GM23338 (cell line): ENCODE measurements at regions not wholly inside any gene's neighbourhood (a gene's known extent, or its start where the extent isn't known, plus 50 kb on each side); places are given as distances from the start of the nearest gene placed in this dataset.

Source experiments
- ATAC-seq: fragments of 200-7000 bp; cut with Tn5 transposase; 3 replicates; pipeline ENCODE4 v1.9.1; 2020
- DNase-seq: peaks from one replicate; pipeline ENCODE4 v3.0.0-alpha.2; 2015; ENCODE audit warnings: low spot score
- H2AFZ ChIP-seq: fragments of 200-600 bp; sonication (generic); 2 replicates; pipeline ENCODE4 v1.8.0; 2016; ENCODE audit warnings: antibody characterized with exemption, mild to moderate bottlenecking, moderate library complexity
- H3F3A ChIP-seq: fragments of 200-600 bp; sonication (generic); replicated peaks from 2 replicates; pipeline ENCODE4 v1.8.0; 2017; ENCODE audit warnings: antibody characterized with exemption, mixed run types, low read depth
- H3K27ac ChIP-seq: fragments of 200-600 bp; sonication (generic); 2 replicates; pipeline ENCODE4 v1.6.1; 2016; ENCODE audit warnings: low read depth
- H3K27me3 ChIP-seq: fragments of 200-600 bp; sonication (generic); 2 replicates; pipeline ENCODE4 v1.8.0; 2016; ENCODE audit warnings: mild to moderate bottlenecking, mixed run types, moderate library complexity; ENCODE audit not compliant: insufficient read depth
- H3K36me3 ChIP-seq: fragments of 200-600 bp; sonication (generic); 2 replicates; pipeline ENCODE4 v1.8.0; 2016; ENCODE audit warnings: mild to moderate bottlenecking; ENCODE audit not compliant: insufficient read depth
- H3K4me1 ChIP-seq: fragments of 200-600 bp; sonication (generic); 2 replicates; pipeline ENCODE4 v1.8.0; 2016; ENCODE audit warnings: mild to moderate bottlenecking, moderate library complexity; ENCODE audit not compliant: insufficient read depth
- H3K4me2 ChIP-seq: fragments of 200-600 bp; sonication (generic); 2 replicates; pipeline ENCODE4 v1.7.1; 2017; ENCODE audit warnings: mixed run types
- H3K4me3 ChIP-seq: fragments of 200-600 bp; sonication (generic); 2 replicates; pipeline ENCODE4 v1.6.1; 2016; ENCODE audit warnings: mixed run types
- H3K79me2 ChIP-seq: fragments of 200-600 bp; sonication (generic); replicated peaks from 2 replicates; pipeline ENCODE4 v1.8.0; 2017; ENCODE audit warnings: mild to moderate bottlenecking; ENCODE audit not compliant: insufficient read depth
- H3K9me2 ChIP-seq: fragments of 200-600 bp; sonication (generic); 2 replicates; pipeline ENCODE4 v1.8.0; 2017; ENCODE audit not compliant: insufficient read depth
- H4K20me1 ChIP-seq: fragments of 200-600 bp; sonication (generic); replicated peaks from 2 replicates; pipeline ENCODE4 v1.8.0; 2017; ENCODE audit warnings: mild to moderate bottlenecking; ENCODE audit not compliant: insufficient read depth
- H3K27ac Mint-ChIP-seq: 2 replicates; pipeline ENCODE4 v1.8.0; 2020; ENCODE audit warnings: inconsistent platforms, mild to moderate bottlenecking, moderate library complexity, mixed read lengths
- H3K27me3 Mint-ChIP-seq: 3 replicates; pipeline ENCODE4 v1.8.0; 2022; ENCODE audit warnings: low read depth, mild to moderate bottlenecking, moderate library complexity, mixed read lengths, inconsistent platforms; ENCODE audit not compliant: insufficient read depth, poor library complexity
- H3K36me3 Mint-ChIP-seq: 3 replicates; pipeline ENCODE4 v1.8.0; 2021; ENCODE audit warnings: low read depth, mild to moderate bottlenecking, inconsistent platforms, moderate library complexity, mixed read lengths
- H3K4me1 Mint-ChIP-seq: 3 replicates; pipeline ENCODE4 v1.8.0; 2020; ENCODE audit warnings: mild to moderate bottlenecking, inconsistent platforms, mixed read lengths
- H3K4me3 Mint-ChIP-seq: 3 replicates; pipeline ENCODE4 v1.8.0; 2021; ENCODE audit warnings: moderate library complexity, mild to moderate bottlenecking, inconsistent platforms, mixed read lengths
- H3K9me3 Mint-ChIP-seq: 3 replicates; pipeline ENCODE4 v1.8.0; 2020; ENCODE audit warnings: moderate library complexity, mild to moderate bottlenecking, inconsistent platforms, mixed read lengths
- CREB1 ChIP-seq: fragments of 250-450 bp; sonication (Bioruptor Pico); IDR thresholded peaks from 2 replicates; pipeline ENCODE4 v1.5.0; 2020; ENCODE audit warnings: low read depth, mild to moderate bottlenecking, moderate library complexity
- CTCF ChIP-seq, 2 experiments: fragments of 200-600 bp in 1 of 2; sonication (generic) in 1 of 2; conservative IDR thresholded peaks; 2 replicates each; pipeline versions ENCODE4 v1.5.1 to v1.6.1; 2016 to 2017; ENCODE audit warnings: antibody characterized with exemption in 2 of 2, low read depth in 2 of 2, mild to moderate bottlenecking in 2 of 2, moderate library complexity in 1 of 2
- EZH2 ChIP-seq: fragments of 200-600 bp; sonication (generic); IDR thresholded peaks from one replicate; pipeline ENCODE4 v1.8.0; 2017; ENCODE audit warnings: antibody characterized with exemption, mild to moderate bottlenecking, low read depth; ENCODE audit not compliant: unreplicated experiment
- EZH2phosphoT487 ChIP-seq: fragments of 200-600 bp; sonication (generic); IDR thresholded peaks from one replicate; pipeline ENCODE4 v1.8.1; 2018; ENCODE audit warnings: antibody characterized with exemption; ENCODE audit not compliant: unreplicated experiment
- JUNB ChIP-seq: IDR thresholded peaks from one replicate; pipeline ENCODE4 v1.6.1; 2016; ENCODE audit warnings: antibody characterized with exemption; ENCODE audit not compliant: unreplicated experiment
- NANOG ChIP-seq: IDR thresholded peaks from 2 replicates; pipeline ENCODE4 v1.6.1; 2016; ENCODE audit warnings: antibody characterized with exemption, borderline replicate concordance
- POLR2AphosphoS5 ChIP-seq: IDR thresholded peaks from 2 replicates; pipeline ENCODE4 v1.6.1; 2016; ENCODE audit warnings: antibody characterized with exemption, low read depth
- STAT1 ChIP-seq: IDR thresholded peaks from one replicate; pipeline ENCODE4 v1.6.1; 2016; ENCODE audit warnings: antibody characterized with exemption; ENCODE audit not compliant: unreplicated experiment
- ZNF114 ChIP-seq: fragments of 250-450 bp; sonication (Bioruptor Pico); IDR thresholded peaks from 2 replicates; pipeline ENCODE4 v1.5.0; 2020; ENCODE audit warnings: mild to moderate bottlenecking, moderate library complexity
- ZNF331 ChIP-seq: fragments of 250-450 bp; sonication (Bioruptor Pico); IDR thresholded peaks from 2 replicates; pipeline ENCODE4 v1.5.0; 2020; ENCODE audit warnings: low read depth, mild to moderate bottlenecking, moderate library complexity
- ZNF462 ChIP-seq: fragments of 250-450 bp; sonication (Bioruptor Pico); IDR thresholded peaks from 2 replicates; pipeline ENCODE4 v1.5.0; 2020; ENCODE audit warnings: mild to moderate bottlenecking, moderate library complexity
- TF ChIP-seq, protein P1 (sequence below): IDR thresholded peaks from one replicate; pipeline ENCODE4 v1.6.1; 2018; ENCODE audit warnings: antibody characterized with exemption; ENCODE audit not compliant: unreplicated experiment

GRCh38 chr18:30730915-30731314, 311.6 kb downstream of the DSC3 start:
- ATAC-seq (no peak), DNase-seq (peak; percentile 4)
- Histone ChIP-seq H4K20me1 (no peaks in the 10 kb centered on the region), H3K27me3 (no peaks in the 10 kb centered on the region), H3K4me1 (no peaks in the 10 kb centered on the region), H3K9me2 (peaks cover 6% of the 10 kb centered on the region; the same call in 1 of the 2 replicates), H3K79me2 (no peaks in the 10 kb centered on the region), H3K4me3 (no peak overlapping the region), H3K4me2 (no peak overlapping the region), H3F3A (no peaks in the 10 kb centered on the region), H3K27ac (no peak overlapping the region), H2AFZ (0 out of 2 replicates have a peak overlapping the region, but pooled peaks have one; percentile 23), H3K36me3 (no peaks in the 10 kb centered on the region; the same call in 1 of the 2 replicates)
- Mint-ChIP-seq H3K27me3 (no peaks in the 10 kb centered on the region), H3K9me3 (peaks cover 18% of the 10 kb centered on the region), H3K36me3 (peaks cover 19% of the 10 kb centered on the region; the same call in 2 of the 3 replicates), H3K4me1 (no peaks in the 10 kb centered on the region), H3K27ac (no peak overlapping the region), H3K4me3 (no peak overlapping the region)
- TF ChIP-seq CREB1 (CRISPR knock-in tag) (no peak), POLR2AphosphoS5 (no peak), EZH2 (no peak), ZNF331 (CRISPR knock-in tag) (no peak), ZNF462 (CRISPR knock-in tag) (no peak), NANOG (no peak), EZH2phosphoT487 (no peak), CTCF (conservative IDR thresholded peaks at IDR 0.05; ENCODE audit: low read depth in 2 of 2) (no peak), JUNB (no peak), STAT1 (no peak), ZNF114 (CRISPR knock-in tag) (no peak)
- TF ChIP-seq, protein P1, sequence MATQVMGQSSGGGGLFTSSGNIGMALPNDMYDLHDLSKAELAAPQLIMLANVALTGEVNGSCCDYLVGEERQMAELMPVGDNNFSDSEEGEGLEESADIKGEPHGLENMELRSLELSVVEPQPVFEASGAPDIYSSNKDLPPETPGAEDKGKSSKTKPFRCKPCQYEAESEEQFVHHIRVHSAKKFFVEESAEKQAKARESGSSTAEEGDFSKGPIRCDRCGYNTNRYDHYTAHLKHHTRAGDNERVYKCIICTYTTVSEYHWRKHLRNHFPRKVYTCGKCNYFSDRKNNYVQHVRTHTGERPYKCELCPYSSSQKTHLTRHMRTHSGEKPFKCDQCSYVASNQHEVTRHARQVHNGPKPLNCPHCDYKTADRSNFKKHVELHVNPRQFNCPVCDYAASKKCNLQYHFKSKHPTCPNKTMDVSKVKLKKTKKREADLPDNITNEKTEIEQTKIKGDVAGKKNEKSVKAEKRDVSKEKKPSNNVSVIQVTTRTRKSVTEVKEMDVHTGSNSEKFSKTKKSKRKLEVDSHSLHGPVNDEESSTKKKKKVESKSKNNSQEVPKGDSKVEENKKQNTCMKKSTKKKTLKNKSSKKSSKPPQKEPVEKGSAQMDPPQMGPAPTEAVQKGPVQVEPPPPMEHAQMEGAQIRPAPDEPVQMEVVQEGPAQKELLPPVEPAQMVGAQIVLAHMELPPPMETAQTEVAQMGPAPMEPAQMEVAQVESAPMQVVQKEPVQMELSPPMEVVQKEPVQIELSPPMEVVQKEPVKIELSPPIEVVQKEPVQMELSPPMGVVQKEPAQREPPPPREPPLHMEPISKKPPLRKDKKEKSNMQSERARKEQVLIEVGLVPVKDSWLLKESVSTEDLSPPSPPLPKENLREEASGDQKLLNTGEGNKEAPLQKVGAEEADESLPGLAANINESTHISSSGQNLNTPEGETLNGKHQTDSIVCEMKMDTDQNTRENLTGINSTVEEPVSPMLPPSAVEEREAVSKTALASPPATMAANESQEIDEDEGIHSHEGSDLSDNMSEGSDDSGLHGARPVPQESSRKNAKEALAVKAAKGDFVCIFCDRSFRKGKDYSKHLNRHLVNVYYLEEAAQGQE, result no peak
